Osteoblast (primary cell): ENCODE measurements at regions not wholly inside any gene's neighbourhood (a gene's known extent, or its start where the extent isn't known, plus 50 kb on each side); places are given as distances from the start of the nearest gene placed in this dataset.

Experiments used
- DNase-seq: peaks from one replicate; pipeline ENCODE4 v3.0.0; 2011; ENCODE audit warnings: low spot score, mixed read lengths; ENCODE audit not compliant: insufficient read length; ENCODE audit errors: missing footprints
- H2AFZ ChIP-seq: 2 replicates; pipeline ENCODE4 v1.6.0; 2011; ENCODE audit warnings: mild to moderate bottlenecking, low read length
- H3K27ac ChIP-seq: 2 replicates; pipeline ENCODE4 v1.5.1; 2011; ENCODE audit warnings: mild to moderate bottlenecking, low read depth, low read length, moderate library complexity
- H3K27me3 ChIP-seq: 2 replicates; pipeline ENCODE4 v1.6.0; 2012; ENCODE audit warnings: mild to moderate bottlenecking, control low read depth, inconsistent platforms, low read length, moderate library complexity; ENCODE audit not compliant: insufficient read depth
- H3K36me3 ChIP-seq: 2 replicates; pipeline ENCODE4 v1.5.1; 2011; ENCODE audit warnings: mild to moderate bottlenecking, low read length, control low read depth, moderate library complexity; ENCODE audit not compliant: insufficient read depth
- H3K4me1 ChIP-seq: 2 replicates; pipeline ENCODE4 v1.5.1; 2011; ENCODE audit warnings: mild to moderate bottlenecking, low read length, control low read depth, moderate library complexity; ENCODE audit not compliant: insufficient read depth
- H3K4me2 ChIP-seq: 2 replicates; pipeline ENCODE4 v1.6.0; 2011; ENCODE audit warnings: mild to moderate bottlenecking, low read length; ENCODE audit not compliant: insufficient read depth
- H3K4me3 ChIP-seq: fragments of 200-600 bp; sonication (generic); 3 replicates; pipeline ENCODE4 v1.5.1; 2012; ENCODE audit warnings: mild to moderate bottlenecking, low read length, inconsistent platforms; ENCODE audit not compliant: insufficient read depth
- H3K79me2 ChIP-seq: 2 replicates; pipeline ENCODE4 v1.6.0; 2012; ENCODE audit warnings: mild to moderate bottlenecking, low read length, control low read depth, inconsistent platforms; ENCODE audit not compliant: insufficient read depth
- H3K9me3 ChIP-seq: 2 replicates; pipeline ENCODE4 v1.5.1; 2011; ENCODE audit warnings: low read depth, low read length, control low read depth
- H4K20me1 ChIP-seq: 2 replicates; pipeline ENCODE4 v1.6.0; 2012; ENCODE audit warnings: mild to moderate bottlenecking, low read length, control low read depth; ENCODE audit not compliant: insufficient read depth
- CTCF ChIP-seq: IDR thresholded peaks from 2 replicates; pipeline ENCODE4 v1.5.1; 2011; ENCODE audit warnings: mild to moderate bottlenecking, low read depth, low read length, moderate library complexity; ENCODE audit errors: extremely low read depth

- TF ChIP-seq CTCF: no peak
- Histone ChIP-seq H3K79me2 (no peaks in the 10 kb centered on the region), H2AFZ (no peak overlapping the region), H4K20me1 (no peaks in the 10 kb centered on the region), H3K36me3 (no peaks in the 10 kb centered on the region), H3K4me3 (no peak overlapping the region), H3K27me3 (no peaks in the 10 kb centered on the region), H3K27ac (no peak overlapping the region), H3K9me3 (no peaks in the 10 kb centered on the region), H3K4me2 (no peak overlapping the region), H3K4me1 (no peaks in the 10 kb centered on the region)
- no peak for DNase-seq
Measured at GRCh38 chr5:89545076-89545475, 662.1 kb upstream of the MEF2C start.

GRCh38 chr5:89542736-89543135 is 659.8 kb upstream of the MEF2C start:
- Histone ChIP-seq H3K4me3 (no peak overlapping the region), H2AFZ (no peak overlapping the region), H3K79me2 (no peaks in the 10 kb centered on the region), H4K20me1 (no peaks in the 10 kb centered on the region), H3K4me2 (no peak overlapping the region), H3K9me3 (no peaks in the 10 kb centered on the region), H3K27ac (no peak overlapping the region), H3K4me1 (no peaks in the 10 kb centered on the region), H3K27me3 (no peaks in the 10 kb centered on the region), H3K36me3 (no peaks in the 10 kb centered on the region)
- DNase-seq: no peak
- TF ChIP-seq CTCF: no peak

- H3K27me3 ChIP-seq: no peaks in the 10 kb centered on the region
- no peak overlapping the region for H3K27ac ChIP-seq
- no peak for DNase-seq
- H3K79me2 ChIP-seq: no peaks in the 10 kb centered on the region
- H3K9me3 ChIP-seq: no peaks in the 10 kb centered on the region
- H3K4me1 ChIP-seq: peaks cover 16% of the 10 kb centered on the region
- H4K20me1 ChIP-seq: no peaks in the 10 kb centered on the region
- no peak overlapping the region for H2AFZ ChIP-seq
- no peak overlapping the region for H3K4me3 ChIP-seq
- no peak for TF ChIP-seq CTCF
- no peak overlapping the region for H3K4me2 ChIP-seq
- no peaks in the 10 kb centered on the region for H3K36me3 ChIP-seq
Measured at GRCh38 chr5:89537800-89538199, 654.8 kb upstream of the MEF2C start.

- peaks cover 16% of the 10 kb centered on the region for H3K4me1 ChIP-seq
- no peaks in the 10 kb centered on the region for H3K27me3 ChIP-seq
- no peaks in the 10 kb centered on the region for H4K20me1 ChIP-seq
- no peak overlapping the region for H3K27ac ChIP-seq
- no peaks in the 10 kb centered on the region for H3K36me3 ChIP-seq
- peak overlapping the region; percentile 78 for H2AFZ ChIP-seq
- H3K79me2 ChIP-seq: no peaks in the 10 kb centered on the region
- TF ChIP-seq CTCF: no peak
- no peak overlapping the region for H3K4me2 ChIP-seq
- H3K4me3 ChIP-seq: no peak overlapping the region
- DNase-seq: no peak
- H3K9me3 ChIP-seq: no peaks in the 10 kb centered on the region
Measured at GRCh38 chr5:89536020-89536419, 653.0 kb upstream of the MEF2C start.
